GM21786 (cell line): ENCODE measurements at regions not wholly inside any gene's neighbourhood (a gene's known extent, or its start where the extent isn't known, plus 50 kb on each side); places are given as distances from the start of the nearest gene placed in this dataset.
"Not testable (repeated sequence)": the region's sequence is repeated elsewhere in the genome, so short reads cannot be mapped to it uniquely, and the experiment has no call there.

Experiments used
- ATAC-seq: cut with Tn5 transposase; IDR thresholded peaks from one replicate; pipeline ENCODE4 v1.9.1; 2021; ENCODE audit not compliant: unreplicated experiment

GRCh38 chr2:184174493-184175104 lies 423.7 kb upstream of the ZNF804A start:
- ATAC-seq, result no peak

DNA sequence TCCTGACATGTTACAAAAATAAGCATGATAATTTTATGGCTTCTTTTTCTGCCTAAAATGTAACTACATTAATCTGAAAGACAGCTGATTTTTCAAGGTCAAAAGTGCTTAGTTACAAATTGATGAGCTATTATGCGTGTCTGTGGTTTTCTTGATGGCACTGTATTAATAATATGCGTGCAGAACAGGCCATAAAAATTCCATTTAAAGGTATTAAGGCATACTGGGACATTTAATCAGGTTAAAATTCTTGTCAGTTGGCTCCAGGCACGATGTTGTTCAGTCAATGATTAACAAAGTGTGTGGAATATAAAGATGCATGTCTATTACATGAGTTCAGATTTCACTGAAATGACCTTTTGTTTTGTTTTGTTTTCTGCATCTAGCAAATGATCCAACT lies 420.1 kb upstream of the ZNF804A start:
- ATAC-seq, result no peak

GRCh38 chr2:184186436-184186835 lies 411.9 kb upstream of the ZNF804A start:
- ATAC-seq, result no peak

- no peak for ATAC-seq
Measured at GRCh38 chr2:184187421-184187971, 410.8 kb upstream of the ZNF804A start.

GRCh38 chr2:184190725-184191124 lies 407.6 kb upstream of the ZNF804A start:
- ATAC-seq, result no peak

GRCh38 chr2:184192649-184193048 lies 405.7 kb upstream of the ZNF804A start:
- ATAC-seq, result no peak

DNA sequence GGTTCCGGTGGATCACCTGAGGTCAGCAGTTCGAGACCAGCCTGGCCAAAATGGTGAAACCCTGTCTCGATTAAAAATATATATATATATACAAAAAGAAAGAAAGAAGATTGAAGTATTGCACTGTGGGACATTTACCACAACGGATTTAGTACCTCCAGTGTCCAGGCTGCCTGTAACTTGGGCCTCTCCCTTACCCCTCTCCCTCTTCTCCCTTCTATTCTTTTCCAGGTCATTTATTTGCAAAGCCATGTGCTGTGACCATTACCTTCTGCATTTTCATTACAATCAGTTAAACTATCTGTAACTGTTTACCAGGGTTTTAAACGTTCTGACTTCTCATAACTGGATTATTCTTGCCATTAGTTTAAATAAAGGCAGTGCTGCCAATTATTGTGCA lies 400.9 kb upstream of the ZNF804A start:
- no peak for ATAC-seq

DNA sequence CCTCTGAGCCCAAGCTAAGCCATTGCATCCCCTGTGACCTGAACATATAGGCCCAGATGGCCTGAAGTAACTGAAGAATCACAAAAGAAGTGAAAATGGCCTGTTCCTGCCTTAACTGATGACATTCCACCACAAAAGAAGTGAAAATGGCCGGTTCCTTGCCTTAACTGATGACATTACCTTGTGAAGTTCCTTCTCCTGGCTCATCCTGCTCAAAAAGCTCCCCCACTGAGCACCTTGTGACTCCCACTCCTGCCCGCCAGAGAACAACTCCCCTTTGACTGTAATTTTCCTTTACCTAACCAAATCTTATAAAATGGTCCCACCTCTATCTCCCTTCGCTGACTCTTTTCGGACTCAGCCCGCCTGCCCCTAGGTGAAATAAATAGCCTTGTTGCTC lies 399.5 kb upstream of the ZNF804A start:
- ATAC-seq, result not testable (repeated sequence)

DNA sequence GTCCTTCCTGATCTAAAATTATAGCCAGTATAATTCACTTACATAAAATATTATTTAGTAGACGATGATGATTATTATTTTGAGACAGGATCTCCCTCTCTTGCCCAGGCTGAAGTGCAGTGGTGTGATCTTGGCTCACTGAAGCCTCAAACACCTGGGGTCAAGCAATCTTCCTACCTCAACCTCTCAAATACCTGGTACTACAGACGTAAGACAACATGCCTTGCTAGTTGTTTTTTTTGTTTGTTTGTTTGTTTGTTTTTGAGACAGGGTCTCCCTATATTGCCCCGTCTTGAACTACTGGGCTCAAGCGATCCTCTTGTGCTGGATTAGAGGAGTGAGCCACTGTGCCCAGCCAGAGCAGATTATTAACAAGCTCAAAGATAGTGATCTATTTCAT lies 399.1 kb upstream of the ZNF804A start:
- no peak for ATAC-seq

DNA sequence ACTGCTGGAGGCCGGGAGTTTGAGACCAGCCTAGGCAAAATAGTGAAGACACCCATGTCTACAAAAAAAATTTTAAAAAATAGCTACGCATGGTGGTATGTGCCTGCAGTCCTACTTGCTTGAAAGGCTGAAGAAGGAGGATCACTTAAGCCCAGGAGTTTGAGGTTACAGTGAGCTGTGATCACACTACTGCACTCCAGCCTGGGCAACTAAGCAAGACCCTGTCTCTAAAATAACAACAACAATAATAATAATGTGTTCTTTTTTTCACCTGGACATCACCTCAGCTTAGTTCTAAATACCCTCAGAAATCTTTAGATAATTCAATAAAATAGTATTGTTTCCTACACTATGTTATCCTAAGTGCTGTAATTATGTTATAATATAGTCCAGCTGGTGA lies 397.1 kb upstream of the ZNF804A start:
- no peak for ATAC-seq

- no peak for ATAC-seq
Measured at GRCh38 chr2:184203661-184204060, 394.7 kb upstream of the ZNF804A start.

GRCh38 chr2:184205048-184205596 lies 393.2 kb upstream of the ZNF804A start:
- no peak for ATAC-seq

DNA sequence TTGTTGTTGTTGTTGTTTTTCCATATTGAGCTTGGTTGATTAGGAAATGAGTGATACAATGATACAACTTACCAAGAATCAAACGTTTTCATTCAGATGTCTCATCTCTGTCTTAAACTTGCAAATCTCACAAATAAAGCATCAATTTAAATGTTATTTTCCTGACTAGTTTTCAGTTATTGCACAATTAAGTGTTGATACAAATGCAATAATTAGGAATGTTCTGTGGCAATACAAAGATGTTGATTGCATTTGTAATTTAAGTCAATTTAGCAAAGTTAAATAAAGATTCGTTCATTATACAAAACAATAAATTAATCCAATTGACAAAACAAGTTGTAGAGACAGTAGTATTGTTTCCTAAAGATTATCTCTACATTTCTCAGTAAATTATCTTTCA lies 392.3 kb upstream of the ZNF804A start:
- no peak for ATAC-seq

DNA sequence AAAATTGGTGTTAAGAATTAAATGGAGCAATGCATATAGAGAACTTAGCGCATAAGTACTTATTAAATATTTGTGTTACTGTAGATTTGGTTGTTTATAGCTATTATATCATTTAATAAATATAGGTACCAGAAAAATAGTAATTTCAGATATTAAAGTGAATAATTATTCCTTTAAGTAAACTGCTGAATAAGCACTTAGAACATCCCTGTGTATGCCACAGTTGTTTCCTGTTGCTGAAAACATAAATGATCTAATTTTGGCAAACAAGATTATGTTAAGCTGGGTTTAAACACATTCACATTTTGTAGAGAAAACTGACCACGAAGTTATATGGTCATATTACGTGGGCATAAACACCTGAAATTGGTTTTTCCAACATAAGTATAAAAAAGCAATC lies 388.0 kb upstream of the ZNF804A start:
- no peak for ATAC-seq

GRCh38 chr2:184215745-184216144 lies 382.6 kb upstream of the ZNF804A start:
- peak; percentile 73 for ATAC-seq

- no peak for ATAC-seq
Measured at GRCh38 chr2:184256611-184257010, 341.7 kb upstream of the ZNF804A start.

DNA sequence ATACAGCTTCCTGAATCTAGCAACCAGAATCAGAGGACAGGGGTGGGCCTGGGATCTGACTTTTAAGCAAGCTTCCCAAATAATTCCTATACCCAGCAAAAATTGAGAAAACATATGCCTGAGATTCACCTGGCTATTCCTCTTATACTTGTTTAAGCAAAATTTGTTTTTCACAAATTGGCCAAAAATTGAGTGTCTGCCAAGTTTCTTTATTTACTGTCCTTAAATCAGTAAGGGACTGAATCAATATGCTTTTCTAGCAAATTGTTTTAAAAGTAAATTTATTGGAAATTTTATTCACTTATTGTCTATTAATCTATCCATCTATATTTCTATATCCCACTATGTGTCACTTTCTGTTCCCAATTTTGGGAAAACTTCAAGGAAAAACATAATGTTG lies 337.0 kb upstream of the ZNF804A start:
- no peak for ATAC-seq

- ATAC-seq, result no peak
Measured at GRCh38 chr2:184261818-184262217, 336.5 kb upstream of the ZNF804A start.

- no peak for ATAC-seq
Measured at GRCh38 chr2:184268900-184269477, 329.3 kb upstream of the ZNF804A start.

- ATAC-seq, result no peak
Measured at GRCh38 chr2:184270660-184271059, 327.7 kb upstream of the ZNF804A start.

DNA sequence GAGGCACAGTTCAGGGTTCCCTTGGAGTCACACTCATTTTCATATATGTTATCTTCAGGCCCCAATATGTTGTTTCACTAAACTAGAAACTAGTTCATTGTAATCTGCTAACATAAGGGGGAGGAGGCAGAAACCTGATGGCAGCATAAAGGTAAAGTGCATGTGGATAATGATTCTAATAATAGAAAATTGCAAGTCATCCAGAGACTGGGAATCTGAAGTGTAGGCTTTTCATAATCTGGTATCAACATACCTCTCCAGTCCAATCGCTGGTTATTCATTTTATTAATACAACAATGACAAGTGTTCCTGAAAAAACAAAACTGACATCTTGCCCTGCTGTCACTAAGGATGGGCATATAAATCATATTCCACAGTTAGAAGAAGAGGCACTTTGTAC lies 326.3 kb upstream of the ZNF804A start:
- no peak for ATAC-seq

DNA sequence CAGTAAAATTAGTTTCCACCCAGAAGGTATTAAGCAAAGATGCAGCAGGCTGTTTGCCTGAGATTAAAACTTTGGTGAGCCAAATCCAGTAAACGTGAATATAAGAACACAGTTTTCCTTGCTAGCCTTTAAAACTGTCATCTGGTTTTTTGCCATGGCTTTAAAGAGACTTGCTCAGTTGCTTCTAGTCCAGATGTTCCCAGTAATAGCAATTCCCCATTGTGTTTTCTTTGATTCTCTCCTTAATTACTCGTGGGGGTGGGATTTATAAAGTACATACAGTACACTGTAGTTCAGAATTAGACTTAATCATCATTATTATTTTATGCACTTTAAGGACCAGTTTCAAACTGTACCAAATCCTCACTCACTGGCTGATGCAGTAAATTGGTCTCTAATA lies 303.5 kb upstream of the ZNF804A start:
- no peak for ATAC-seq

DNA sequence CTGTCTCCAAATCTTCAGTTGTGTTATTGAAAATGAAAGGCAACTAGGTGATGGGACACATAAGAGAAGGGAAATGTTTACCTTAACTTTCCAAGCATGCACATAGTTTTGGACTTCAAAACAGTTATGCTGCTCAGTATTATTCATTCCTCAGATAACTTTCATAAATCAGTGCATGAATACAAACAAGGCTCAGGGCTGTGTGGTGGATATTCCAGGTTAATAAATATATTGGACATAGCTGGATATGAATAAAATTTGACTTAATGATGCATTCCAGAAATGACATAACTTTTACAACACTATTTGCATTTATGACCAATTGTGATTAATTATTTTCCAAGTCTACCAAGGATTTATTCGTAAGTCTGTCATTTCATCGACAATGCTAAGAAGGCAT lies 301.2 kb upstream of the ZNF804A start:
- ATAC-seq, result no peak
